GM18499 (cell line): ENCODE measurements at regions not wholly inside any gene's neighbourhood (a gene's known extent, or its start where the extent isn't known, plus 50 kb on each side); places are given as distances from the start of the nearest gene placed in this dataset.
A peak's percentile ranks its signal among the peaks of the same experiment; 100 is the strongest.
"Not testable (repeated sequence)": the region's sequence is repeated elsewhere in the genome, so short reads cannot be mapped to it uniquely, and the experiment has no call there.

ENCODE experiments used
- ATAC-seq: cut with Tn5 transposase; IDR thresholded peaks from one replicate; pipeline ENCODE4 v1.9.1; 2021; ENCODE audit warnings: moderate number of reproducible peaks; ENCODE audit not compliant: insufficient read depth, unreplicated experiment

- ATAC-seq: no peak
Measured at GRCh38 chrX:45845142-45845541, 644.5 kb upstream of the DIPK2B start.

GRCh38 chrX:45843518-45843917 lies 642.8 kb upstream of the DIPK2B start:
- no peak for ATAC-seq

- ATAC-seq: no peak
Measured at GRCh38 chrX:45842926-45843315, 642.2 kb upstream of the DIPK2B start.

- ATAC-seq: no peak
Measured at GRCh38 chrX:45842207-45842925, 641.7 kb upstream of the DIPK2B start.

GRCh38 chrX:45840411-45840950 lies 639.8 kb upstream of the DIPK2B start:
- no peak for ATAC-seq

- ATAC-seq: no peak
Measured at GRCh38 chrX:45830343-45830742, 629.7 kb upstream of the DIPK2B start.

- ATAC-seq: no peak
Measured at GRCh38 chrX:45824471-45824870, 623.8 kb upstream of the DIPK2B start.

- no peak for ATAC-seq
Measured at GRCh38 chrX:45823536-45823935, 622.9 kb upstream of the DIPK2B start.

- no peak for ATAC-seq
Measured at GRCh38 chrX:45822124-45822523, 621.4 kb upstream of the DIPK2B start.

- ATAC-seq: no peak
Measured at GRCh38 chrX:45818913-45819312, 618.2 kb upstream of the DIPK2B start.

GRCh38 chrX:45815441-45815840 lies 614.8 kb upstream of the DIPK2B start:
- ATAC-seq: no peak

- no peak for ATAC-seq
Measured at GRCh38 chrX:45811326-45811725, 610.6 kb upstream of the DIPK2B start.

GRCh38 chrX:45807572-45808425 lies 607.1 kb upstream of the DIPK2B start:
- ATAC-seq: no peak

GRCh38 chrX:45806410-45807121 lies 605.9 kb upstream of the DIPK2B start:
- ATAC-seq: peak; percentile 65

GRCh38 chrX:45804276-45804675 lies 603.6 kb upstream of the DIPK2B start:
- ATAC-seq: no peak

GRCh38 chrX:45803383-45803921 lies 602.8 kb upstream of the DIPK2B start:
- no peak for ATAC-seq

- no peak for ATAC-seq
Measured at GRCh38 chrX:45801554-45801953, 600.9 kb upstream of the DIPK2B start.

- ATAC-seq: not testable (repeated sequence)
Measured at GRCh38 chrX:45800746-45801453, 600.2 kb upstream of the DIPK2B start.

GRCh38 chrX:45799576-45799975 lies 598.9 kb upstream of the DIPK2B start:
- ATAC-seq: no peak

GRCh38 chrX:45795546-45795945 lies 594.9 kb upstream of the DIPK2B start:
- no peak for ATAC-seq
